HCEC 1CT (cell line): ENCODE measurements at regions not wholly inside any gene's neighbourhood (a gene's known extent, or its start where the extent isn't known, plus 50 kb on each side); places are given as distances from the start of the nearest gene placed in this dataset.
"Not testable (repeated sequence)": the region's sequence is repeated elsewhere in the genome, so short reads cannot be mapped to it uniquely, and the experiment has no call there.

ENCODE experiments used
- DNase-seq: peaks from one replicate; pipeline ENCODE4 v3.0.0-alpha.2; 2017

DNA sequence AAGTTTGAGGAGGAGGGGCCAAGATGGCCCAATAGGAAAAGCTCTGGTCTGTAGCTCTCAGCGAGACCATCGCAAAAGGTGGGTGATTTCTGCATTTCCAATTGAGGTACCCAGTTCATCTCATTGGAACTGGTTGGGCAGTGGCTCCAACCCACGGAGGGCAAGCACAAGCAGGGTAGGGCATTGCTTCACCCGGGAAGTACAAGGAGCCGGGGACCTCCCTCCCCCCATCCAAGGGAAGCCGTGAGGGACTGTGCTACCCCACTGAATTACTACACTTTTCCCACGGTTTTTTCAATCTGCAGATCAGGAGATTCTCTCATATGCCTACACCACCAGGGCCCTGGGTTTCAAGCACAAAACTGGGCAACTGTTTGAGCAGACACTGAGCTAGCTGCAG lies 58.0 kb upstream of the EFCAB3 start:
- no peak for DNase-seq

- DNase-seq, result peak; percentile 59
These were observed 58.9 kb upstream of the EFCAB3 start for GRCh38 chr17:62321451-62321850.

GRCh38 chr17:62319846-62320245 lies 60.5 kb upstream of the EFCAB3 start:
- no peak for DNase-seq

DNA sequence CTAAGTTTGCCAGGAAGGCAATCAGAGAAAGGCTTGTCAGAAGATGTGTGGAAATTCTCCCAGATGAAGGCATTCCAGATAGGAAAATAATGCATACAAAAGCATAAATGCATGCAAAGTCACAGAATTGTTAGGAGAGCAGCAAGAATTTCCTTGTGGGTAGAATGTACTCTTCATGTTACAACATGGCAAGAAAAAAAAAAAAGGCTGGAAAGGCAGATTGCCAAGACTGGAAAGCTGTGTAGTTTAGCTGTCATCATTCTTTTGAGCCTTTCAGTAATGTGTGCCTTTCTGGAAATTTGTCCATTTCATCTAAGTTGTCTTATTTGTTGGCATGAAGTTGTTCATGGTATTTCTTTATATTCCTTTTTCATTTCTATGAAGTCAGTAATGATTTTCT lies 71.0 kb upstream of the EFCAB3 start:
- DNase-seq, result no peak

DNA sequence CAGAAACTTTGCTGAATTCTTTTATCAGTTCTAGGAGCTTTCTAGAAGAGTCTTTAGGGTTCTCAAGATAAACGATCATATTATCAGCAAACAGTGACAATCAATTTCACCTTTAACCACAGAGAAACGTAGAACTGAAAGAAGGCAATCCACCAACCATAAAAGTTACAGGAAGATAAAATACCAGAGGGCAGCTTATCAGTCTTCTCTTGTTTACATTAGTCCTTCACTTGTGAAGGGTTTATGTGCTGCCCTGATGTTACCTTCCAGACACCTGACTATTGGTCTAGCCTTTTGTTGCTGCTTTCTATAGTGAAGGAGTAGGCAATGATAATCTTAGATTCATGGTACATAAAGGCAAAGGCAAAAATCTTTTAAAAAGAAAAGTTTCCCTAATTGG lies 73.2 kb upstream of the EFCAB3 start:
- no peak for DNase-seq

DNA sequence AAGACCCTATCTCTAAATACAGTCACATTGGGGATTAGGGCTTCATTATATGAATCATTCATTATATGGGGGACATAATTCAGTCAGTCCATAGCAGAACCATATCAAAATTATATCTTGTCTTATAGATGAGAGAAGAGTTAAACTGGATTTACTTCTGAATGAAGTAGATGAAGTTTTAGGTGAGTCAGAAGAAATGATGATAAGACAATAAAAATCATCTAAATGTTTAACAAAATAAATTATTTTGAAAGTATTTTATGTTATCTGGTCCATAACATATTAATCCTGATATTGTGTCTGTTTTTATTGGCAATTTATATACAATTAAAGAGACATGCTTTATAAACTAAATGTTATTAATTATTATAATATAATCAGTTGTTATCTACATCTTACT lies 76.9 kb upstream of the EFCAB3 start:
- no peak for DNase-seq

- DNase-seq, result no peak
These were observed 79.7 kb upstream of the EFCAB3 start for GRCh38 chr17:62300697-62301096.

DNA sequence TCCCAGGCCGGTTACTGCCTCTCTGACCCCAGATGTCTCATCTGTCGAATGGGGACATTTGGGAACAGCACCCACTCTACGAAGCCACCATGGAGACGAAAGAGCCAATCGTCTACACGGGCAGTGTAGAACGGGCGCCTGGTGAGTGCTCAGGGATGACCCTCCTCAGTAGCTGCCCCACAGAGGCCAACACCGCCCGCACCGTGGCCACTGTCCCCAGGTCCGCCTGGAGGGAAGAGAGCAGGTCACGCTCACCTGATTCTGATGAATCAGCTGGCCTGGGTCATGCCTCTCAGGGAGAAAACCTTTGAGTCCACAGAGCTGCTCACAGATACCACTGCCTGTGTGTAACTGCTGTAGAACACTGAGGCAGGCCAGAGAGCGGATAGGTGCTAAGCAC lies 105.1 kb upstream of the EFCAB3 start:
- DNase-seq, result not testable (repeated sequence)

DNA sequence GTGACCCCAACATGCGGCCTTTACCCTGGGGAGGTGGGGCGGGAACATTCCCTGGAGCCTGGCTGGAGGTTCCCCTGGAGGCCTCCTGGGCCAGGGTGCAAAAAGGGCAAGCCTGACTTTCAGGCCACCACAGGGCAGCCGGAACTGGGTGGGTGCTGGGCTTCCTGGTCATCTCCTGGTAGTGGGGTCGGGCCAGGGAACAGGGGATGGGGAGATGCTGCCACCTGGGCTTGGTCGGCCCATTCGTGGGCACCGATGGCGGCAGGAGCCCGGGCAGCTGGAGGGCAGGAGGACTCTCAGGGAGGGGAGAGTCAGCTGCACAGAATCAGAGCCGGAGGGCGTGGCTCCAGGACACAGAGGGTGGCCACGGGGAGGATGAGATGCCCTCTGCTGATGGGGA lies 112.0 kb upstream of the EFCAB3 start:
- not testable (repeated sequence) for DNase-seq

- not testable (repeated sequence) for DNase-seq
These were observed 115.4 kb upstream of the EFCAB3 start for GRCh38 chr17:62264974-62265373.

- peak; percentile 12 for DNase-seq
These were observed 124.6 kb upstream of the EFCAB3 start for GRCh38 chr17:62255791-62256190.

- DNase-seq, result not testable (repeated sequence)
These were observed 138.3 kb upstream of the EFCAB3 start for GRCh38 chr17:62242076-62242475.

- not testable (repeated sequence) for DNase-seq
These were observed 140.8 kb upstream of the EFCAB3 start for GRCh38 chr17:62239569-62239968.

- not testable (repeated sequence) for DNase-seq
These were observed 141.6 kb upstream of the EFCAB3 start for GRCh38 chr17:62238551-62239338.

DNA sequence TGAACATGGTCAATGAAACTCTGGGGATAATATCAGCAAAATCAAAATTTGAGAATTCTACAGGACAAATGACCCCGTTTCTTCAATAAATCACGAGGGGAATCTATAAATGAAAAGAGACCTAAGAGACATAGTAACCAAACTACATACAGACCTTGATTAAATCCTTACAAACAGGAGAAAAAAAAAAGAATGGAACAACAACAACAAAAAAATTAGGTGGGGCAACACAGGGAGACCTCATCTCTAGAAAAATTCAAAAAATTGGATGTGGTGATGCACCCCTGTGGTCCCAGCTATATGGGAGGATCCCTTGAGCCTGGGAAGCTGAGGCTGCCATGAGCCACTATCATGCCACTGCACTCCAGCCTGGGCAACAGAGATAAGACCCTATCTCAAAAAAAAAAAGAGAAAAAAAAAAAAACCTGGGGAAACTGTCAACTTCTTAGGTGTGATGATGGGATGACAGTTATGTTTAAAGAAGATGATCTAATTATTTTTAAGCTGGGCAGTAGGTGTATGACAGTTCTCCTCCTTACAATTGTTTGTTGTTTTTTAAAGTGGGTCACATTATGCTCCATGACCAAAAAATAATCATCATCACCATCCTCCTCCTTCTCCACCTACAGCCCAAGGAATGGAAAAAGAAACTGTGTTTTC lies 146.4 kb upstream of the EFCAB3 start:
- not testable (repeated sequence) for DNase-seq

DNA sequence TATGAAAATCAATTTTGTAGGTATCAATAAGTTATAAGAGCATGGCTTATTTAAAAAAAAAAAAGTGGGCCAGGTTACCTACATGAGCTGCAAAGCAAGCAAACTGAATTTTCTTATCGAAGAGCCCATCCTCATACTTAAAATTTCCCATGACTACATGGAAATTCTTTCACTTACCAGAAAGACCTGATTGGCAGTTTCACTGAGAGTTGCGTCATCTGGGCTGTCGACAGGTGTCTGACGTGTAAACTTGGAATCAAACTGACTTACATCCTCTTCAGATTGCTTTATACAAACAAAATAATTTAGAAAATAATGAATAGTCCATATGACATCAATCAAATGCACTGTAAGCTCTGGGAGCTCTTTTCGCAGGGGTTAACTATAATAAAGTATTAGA lies 149.1 kb upstream of the EFCAB3 start:
- not testable (repeated sequence) for DNase-seq

DNA sequence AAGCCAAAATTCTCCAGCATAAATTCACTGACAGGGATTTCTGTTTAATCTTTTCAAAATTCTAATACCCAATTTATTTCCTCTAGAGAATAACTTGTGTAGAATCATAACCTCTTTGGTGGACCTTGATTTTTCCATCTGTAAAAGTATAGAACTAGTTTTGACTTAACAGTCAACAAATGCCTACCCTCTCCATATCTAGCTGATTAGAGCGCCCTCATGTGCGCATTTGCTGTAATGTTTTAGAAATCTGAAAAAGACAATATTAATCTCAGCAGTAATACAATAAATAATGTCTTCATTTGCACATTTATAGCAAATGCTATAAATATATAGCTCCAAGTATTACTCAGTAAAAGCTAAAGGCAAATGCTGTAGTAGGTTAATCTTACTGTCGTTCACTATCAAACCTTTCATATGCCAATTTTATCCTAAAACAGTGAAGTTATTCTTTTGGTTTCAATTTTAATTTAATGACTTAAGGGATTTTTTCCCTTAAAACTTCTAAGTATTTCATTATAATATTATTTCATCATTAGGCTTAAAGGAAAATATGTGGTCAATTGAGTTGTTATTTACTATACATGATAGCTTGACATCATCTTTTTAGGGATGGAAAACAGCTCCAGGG lies 153.6 kb upstream of the EFCAB3 start:
- not testable (repeated sequence) for DNase-seq

DNA sequence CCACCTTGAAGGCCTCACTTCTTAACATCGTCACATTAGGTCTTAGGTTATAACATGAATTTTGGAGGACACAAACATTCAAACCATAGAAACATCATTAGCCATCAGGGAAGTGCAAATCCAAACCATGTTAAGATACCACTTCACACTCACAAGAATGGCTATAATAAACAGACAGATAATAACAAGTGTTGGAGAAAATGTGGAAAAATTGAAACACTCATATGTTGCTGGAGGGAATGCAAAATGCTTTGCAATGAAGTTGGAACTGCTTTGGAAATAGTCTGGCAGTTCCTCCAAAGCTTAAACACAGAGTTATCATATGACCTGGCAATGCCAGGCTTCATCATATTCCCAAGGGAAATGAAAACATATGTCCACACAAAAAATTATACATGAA lies 156.8 kb upstream of the EFCAB3 start:
- not testable (repeated sequence) for DNase-seq

GRCh38 chr17:62219221-62219899 lies 154.3 kb upstream of the MED13 start:
- DNase-seq, result no peak

GRCh38 chr17:62216847-62217246 lies 151.8 kb upstream of the MED13 start:
- no peak for DNase-seq

GRCh38 chr17:62215891-62216290 lies 150.8 kb upstream of the MED13 start:
- not testable (repeated sequence) for DNase-seq

- no peak for DNase-seq
These were observed 141.5 kb upstream of the MED13 start for GRCh38 chr17:62206550-62206949.

DNA sequence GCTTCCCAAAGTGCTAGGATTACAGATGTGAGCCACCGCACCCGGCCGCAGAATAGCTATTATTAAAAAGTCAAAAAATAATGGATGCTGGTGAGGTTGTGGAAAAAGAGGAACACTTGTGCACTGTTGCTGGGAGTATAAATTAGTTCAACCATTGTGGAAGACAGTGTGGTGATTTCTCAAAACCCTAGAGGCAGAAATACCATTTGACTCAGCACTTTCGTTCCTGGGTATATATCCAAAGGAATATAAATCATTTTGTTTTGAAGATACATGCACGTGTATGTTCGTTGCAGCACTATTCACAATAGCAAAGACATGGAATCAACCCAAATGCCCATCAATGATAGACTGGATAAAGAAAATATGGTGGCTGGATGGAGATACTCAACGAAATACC lies 132.1 kb upstream of the MED13 start:
- not testable (repeated sequence) for DNase-seq
